LHCN-M2 (cell line): ENCODE measurements at regions not wholly inside any gene's neighbourhood (a gene's known extent, or its start where the extent isn't known, plus 50 kb on each side); places are given as distances from the start of the nearest gene placed in this dataset.
A peak's percentile ranks its signal among the peaks of the same experiment; 100 is the strongest.
"Not testable (repeated sequence)": the region's sequence is repeated elsewhere in the genome, so short reads cannot be mapped to it uniquely, and the experiment has no call there.

Experiments
- DNase-seq: peaks from one replicate; pipeline ENCODE4 v3.0.0-alpha.2; 2012; ENCODE audit warnings: low read depth

- DNase-seq, result no peak
Observed at GRCh38 chr2:59295524-59296162, 1054.5 kb upstream of the FANCL start.

GRCh38 chr2:59288771-59289170 is 1047.6 kb upstream of the FANCL start:
- DNase-seq, result no peak

DNA sequence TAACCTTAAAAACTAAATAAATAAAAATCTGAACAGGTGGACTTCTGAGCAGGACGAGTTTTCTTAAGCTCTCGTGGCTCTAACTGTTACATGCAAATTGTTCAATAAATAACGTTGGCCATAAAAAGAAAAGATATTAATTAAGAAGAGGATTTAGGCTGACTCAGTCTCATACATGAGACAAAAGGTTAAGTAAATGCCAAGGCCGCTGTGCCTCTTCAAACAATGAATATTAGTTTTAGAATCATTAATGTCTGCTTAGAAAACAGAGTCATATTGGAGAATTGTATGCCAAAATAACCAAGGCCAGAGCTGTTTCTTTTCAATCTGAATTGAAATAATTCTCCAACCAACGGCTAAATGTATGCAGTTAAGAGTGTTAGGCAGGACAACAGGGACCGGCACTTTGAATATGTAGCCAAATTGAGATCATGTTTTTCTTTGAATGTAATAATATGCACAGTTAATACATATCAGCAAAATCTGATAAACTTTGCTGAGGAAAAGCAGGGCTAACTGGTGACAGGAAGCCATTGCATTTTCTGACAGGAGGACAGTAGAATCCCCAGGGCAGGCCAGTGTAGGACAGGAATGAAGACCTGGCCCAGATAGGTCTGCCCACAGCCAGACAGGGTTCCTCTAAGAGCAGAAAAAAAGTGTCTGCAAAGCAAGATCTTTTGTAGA is 1041.4 kb upstream of the FANCL start:
- DNase-seq, result no peak

DNA sequence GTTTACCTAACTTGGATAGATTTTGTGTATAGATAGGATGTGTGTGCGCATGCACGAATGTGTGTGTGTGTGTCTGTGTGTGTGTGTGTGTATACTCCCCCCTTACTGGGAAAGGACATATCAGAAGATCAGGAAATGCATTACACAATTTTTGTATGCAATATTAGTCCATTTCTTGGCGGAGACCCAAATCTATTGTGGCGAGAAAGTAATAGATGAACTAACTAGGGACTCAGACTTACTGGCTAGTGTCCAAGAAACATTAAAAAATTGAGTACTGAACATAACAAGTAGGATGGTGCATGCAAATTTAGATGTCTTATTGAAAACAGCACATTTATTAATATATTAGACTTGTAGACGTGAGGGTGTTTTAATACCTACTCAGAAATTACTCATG is 1036.5 kb upstream of the FANCL start:
- DNase-seq, result peak; percentile 0

GRCh38 chr2:59276917-59277316 is 1035.8 kb upstream of the FANCL start:
- no peak for DNase-seq

- DNase-seq, result no peak
Observed at GRCh38 chr2:59276033-59276432, 1034.9 kb upstream of the FANCL start.

DNA sequence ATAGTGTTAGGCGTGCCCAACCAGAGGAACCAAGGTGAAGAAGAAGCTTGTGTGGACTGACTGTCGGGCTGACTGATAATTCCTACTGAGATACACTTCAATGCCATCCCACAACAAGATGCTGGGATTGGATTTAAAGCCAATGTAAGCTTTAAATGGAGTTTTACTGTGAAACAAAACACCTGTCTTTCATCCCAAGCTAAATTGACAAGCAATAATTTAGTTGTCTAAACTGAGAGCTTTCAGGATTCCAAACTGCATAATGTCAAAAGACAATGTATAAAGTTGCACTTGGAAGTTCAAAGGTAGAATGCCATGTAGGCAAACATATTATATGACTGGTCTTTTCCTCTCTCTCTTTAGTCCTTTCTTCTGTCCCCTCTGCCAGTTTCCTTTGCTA is 1025.3 kb upstream of the FANCL start:
- DNase-seq, result no peak

- DNase-seq, result no peak
Observed at GRCh38 chr2:59259913-59260312, 1018.8 kb upstream of the FANCL start.

DNA sequence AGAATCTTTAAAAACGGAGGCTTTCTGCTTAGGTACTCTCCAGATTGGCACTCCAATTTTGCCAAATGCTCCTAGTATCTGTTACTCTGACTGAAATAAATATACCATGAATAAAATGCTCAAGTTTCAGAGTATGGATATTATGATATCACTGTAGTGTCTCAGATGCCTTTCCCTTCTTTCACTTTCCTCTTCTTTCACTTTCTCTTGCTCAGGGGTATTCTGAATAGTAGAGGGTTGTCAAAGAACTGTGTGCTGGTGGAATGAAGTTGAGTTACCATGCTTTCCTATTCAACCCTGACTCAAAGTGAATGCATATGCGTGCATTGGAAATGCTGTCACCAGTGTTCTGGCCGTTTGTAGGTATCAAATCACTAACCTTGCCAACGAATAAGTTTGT is 1015.2 kb upstream of the FANCL start:
- no peak for DNase-seq

- DNase-seq, result no peak
Observed at GRCh38 chr2:59254279-59254678, 1013.2 kb upstream of the FANCL start.

DNA sequence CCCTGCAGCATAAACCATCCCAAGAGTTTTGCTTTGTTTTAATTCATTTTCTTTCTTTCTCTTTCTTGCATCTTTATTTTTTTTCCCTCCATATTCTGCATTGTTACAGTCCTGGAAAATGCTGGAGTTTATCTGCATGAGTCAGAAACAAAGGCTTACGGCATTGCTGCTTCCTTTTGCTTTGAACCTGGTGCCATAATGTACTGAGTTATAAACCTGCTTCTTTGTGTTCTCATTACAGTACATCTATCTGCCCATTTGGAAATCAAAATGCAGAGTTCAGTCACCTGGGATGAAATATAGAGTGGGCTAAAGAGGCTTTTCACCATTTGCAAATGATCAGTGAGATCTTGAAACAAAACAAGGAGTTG is 1009.2 kb upstream of the FANCL start:
- DNase-seq, result no peak

DNA sequence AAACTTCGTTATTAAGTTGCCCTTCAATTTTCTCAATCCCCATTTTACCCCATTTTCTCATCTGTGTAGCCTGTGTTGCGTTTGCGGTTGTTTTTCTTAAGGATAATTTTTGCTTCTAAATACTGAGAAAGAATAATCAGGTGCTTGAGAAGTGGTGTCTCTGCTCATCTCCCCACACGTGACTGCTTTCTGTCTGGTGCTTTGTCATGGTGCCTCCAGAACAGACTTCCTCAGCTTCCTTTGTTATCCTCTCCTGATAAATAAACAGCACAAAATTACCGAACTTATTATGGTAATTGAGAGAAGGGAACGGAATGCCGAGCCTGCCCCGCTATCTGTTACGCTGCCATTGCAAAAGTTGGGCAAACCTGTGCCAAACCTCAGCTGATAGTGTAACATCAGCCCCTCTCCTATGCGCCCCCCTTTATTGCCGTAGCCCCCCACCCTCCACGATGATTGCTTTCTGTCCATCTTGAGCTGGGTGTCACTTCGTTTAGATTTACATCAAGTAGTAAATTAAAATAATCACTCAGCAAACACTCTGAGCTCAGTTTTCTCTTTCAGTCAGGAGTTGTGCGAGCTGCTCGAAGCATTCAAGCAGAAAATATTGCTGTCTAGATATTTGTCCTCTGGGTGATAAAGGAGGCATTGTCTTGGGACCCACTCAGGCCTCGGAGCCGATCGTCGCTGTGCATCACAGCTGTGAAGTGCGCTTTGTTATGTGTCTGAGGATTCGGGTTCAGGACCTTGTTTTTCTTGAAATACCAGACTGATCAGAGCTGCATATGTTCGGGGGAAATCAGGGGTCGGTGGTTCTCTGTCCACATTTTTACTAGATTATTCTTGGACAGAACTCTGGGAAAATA is 1008.5 kb upstream of the FANCL start:
- no peak for DNase-seq

GRCh38 chr2:59239146-59239545 is 998.0 kb upstream of the FANCL start:
- no peak for DNase-seq

DNA sequence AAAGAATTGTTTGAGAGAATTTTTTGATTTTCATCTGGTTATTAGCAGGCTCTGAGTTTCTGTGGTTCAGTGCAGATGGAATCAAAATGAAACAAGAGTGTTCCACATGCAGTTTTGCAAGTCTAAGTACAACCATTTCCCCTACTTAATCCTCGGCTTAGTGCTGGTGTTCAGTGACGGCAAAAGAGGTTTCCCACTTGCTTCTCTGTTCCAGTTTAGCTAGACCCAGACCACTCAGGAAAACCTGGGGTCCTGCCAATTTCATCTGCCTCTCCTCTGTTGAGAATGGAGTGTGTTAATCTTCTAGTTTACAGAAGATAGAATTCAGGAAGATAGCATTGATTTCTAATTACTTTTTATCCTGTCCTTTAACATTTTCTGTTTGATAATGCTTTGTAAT is 996.2 kb upstream of the FANCL start:
- no peak for DNase-seq

DNA sequence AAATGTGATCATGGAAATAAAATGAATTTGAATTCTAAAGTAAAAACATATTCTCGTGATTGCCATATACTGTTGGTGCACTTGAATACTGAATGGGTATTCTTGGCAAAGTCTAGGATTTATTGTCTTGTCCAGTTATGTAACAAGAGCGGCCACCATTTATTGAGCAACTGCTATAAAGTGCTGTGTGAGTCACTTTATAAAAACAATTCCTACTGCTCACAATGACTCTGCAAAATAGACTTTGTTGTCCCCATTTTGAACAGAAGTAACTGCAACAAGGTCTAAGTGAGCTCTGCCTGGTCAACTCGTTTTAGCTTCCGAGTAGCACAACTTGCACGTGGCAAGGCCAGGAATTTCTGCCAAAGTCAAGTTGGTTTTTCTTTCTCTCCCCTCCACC is 995.6 kb upstream of the FANCL start:
- DNase-seq, result no peak

- no peak for DNase-seq
Observed at GRCh38 chr2:59233920-59234319, 992.8 kb upstream of the FANCL start.

GRCh38 chr2:59233448-59233847 is 992.3 kb upstream of the FANCL start:
- DNase-seq, result no peak

DNA sequence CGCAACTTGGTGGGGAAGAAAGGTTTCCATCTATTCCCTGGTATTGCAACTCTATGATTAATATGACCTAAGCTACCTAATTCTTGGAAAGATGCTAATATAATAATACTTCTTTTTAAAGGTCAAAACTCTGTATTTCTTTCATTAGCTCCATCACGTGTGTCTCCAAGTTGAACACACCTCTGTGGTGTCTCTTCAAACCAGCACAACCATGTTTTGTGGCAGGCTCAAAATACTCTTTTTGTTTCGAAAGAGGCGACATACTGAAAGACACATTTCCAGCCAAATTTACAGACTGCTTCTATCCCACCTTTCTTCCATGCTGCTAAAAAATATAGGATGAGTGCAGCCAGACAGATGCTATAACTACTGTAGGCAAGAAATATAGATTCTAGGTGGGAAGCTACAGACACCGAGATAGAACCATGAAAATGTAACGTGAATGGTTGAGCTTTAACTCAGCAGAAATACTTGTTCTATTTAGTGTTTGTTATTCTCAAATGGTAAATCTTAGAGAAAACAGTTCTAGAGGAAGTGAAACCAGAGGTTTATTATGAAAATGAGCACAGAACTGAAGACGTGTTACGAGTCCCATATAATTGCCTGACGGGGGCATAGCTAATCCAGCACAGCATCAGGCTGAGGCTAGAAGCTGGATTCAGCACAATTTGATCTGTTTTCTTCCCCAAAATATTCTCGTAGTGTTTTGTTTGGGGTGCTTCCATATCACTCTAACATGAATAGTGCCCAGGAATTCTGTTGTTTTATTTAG is 991.5 kb upstream of the FANCL start:
- no peak for DNase-seq

DNA sequence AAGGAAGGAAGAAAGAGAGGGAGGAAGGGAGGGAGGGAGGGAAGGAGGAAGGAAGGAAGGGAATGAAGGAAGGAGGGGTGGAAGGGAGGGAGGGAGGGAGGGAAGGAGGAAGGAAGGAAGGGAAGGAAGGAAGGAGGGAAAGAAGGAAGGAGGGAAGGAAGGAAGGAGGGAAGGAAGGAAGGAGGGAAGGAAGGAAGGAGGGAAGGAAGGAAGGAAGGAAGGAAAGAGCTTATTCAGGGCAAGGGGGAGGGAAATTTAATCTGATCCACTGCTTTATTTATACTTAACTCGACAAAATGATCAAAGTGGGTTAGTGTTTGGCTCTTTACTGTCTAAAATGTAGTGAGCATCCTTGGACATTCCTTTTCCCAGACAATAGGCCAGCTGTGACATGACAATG is 985.2 kb upstream of the FANCL start:
- not testable (repeated sequence) for DNase-seq

DNA sequence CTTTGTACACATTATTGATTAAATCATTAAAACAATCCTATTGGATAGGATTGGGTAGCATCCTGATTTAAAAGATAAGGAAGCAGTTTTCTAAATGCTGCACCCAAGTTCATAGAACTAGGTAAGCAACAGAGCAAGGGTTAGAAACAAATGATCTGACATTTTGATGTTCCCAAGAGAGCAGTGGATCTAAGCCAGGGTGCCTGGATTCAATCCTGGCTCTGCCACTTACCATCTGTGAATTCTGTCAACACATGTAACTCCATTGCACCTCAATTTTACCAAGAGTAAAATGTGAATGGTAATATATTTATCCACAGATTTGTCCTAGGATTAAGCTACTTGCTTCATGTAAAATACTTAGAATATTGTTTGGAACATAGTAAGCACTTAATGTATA is 982.6 kb upstream of the FANCL start:
- DNase-seq, result no peak

DNA sequence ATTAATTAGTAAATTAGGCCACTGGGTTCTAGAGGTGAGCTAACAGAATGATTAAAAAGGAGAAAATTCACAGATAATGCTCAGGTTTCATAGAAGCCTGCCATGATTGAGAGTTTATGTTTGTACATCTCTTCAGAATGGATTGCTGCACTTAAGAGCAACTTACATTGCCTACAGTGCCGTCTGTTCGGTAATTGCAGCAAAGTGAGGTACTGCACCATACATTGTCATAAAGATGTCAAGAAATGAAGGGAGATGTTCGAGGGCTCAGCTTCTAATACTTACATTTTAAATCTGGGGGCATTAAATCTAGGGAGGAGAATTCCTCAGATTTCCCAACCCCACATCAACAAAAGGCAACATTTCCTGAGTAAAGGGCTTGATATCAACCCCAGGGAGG is 976.2 kb upstream of the FANCL start:
- no peak for DNase-seq

- no peak for DNase-seq
Observed at GRCh38 chr2:59206361-59206760, 965.2 kb upstream of the FANCL start.
